DMS79 treated with DMSO at 0.1 percent for 48 hours (cell line): ENCODE measurements at regions not wholly inside any gene's neighbourhood (a gene's known extent, or its start where the extent isn't known, plus 50 kb on each side); places are given as distances from the start of the nearest gene placed in this dataset.

Source experiments
- DNase-seq: peaks from one replicate; lab custom pipeline; 2025; lab: John Stamatoyannopoulos, UW

- DNase-seq, result no peak
These were observed 265.9 kb upstream of the NR4A3 start for GRCh38 chr9:99555792-99556191.

DNA sequence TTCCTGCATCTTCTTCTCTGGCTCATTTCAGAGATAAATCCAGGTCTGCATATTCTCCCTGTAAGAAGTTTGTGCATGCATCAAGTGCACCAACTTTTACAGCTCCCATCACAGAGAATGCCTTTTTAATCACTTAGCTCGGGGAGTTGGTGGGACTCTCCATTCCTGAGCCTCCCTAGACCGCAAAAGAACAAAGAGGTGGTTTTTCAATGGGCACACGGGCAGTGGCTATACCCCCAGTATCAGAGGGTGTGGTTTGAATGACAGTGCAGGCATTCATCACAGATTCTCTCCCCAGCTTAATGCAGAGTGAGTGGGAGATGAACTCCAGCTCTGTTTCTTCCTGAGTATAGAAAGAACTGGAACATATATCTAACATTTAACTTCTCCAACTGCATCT lies 264.7 kb upstream of the NR4A3 start:
- no peak for DNase-seq

DNA sequence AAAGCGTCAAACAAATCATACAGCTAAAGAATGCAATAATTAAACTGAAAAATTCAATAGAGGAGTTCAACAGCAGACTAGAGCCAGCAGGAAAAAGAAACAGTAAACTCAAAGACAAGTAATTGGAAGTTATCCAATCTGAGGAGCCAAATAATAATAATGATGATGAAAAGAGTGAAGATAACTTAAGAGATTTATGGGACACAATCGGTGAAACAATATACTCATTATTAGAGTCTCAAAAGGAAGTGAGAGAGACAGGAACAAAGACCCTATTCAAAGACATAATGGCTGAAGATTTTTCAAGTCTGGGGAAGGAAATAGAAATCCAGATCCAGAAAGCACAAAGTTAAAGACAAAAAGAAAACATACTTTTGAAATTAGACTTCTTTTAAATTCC lies 263.9 kb upstream of the NR4A3 start:
- DNase-seq, result no peak

GRCh38 chr9:99559776-99560175 lies 261.9 kb upstream of the NR4A3 start:
- no peak for DNase-seq

DNA sequence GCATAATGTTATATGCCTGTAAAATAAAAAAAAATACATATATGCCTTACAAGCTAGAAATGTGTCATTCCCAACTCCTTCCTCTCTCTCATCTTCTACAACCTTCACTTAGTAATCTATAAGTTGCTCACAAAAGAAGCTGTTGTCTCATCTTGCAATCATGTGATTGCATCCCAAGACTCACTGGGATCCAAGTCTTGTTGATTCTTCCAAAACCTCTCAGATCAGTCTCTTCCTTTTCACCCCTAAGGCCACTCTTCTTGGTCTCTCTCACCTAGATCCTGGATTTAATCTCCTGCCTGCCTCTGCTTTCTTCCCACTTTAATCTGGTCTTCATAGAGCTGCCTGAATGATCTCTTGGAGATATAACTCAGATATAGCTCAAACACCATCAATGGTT lies 261.1 kb upstream of the NR4A3 start:
- DNase-seq, result no peak

- no peak for DNase-seq
These were observed 260.2 kb upstream of the NR4A3 start for GRCh38 chr9:99561509-99561917.

- no peak for DNase-seq
These were observed 259.6 kb upstream of the NR4A3 start for GRCh38 chr9:99561961-99562565.

- DNase-seq, result no peak
These were observed 258.3 kb upstream of the NR4A3 start for GRCh38 chr9:99563364-99563763.

DNA sequence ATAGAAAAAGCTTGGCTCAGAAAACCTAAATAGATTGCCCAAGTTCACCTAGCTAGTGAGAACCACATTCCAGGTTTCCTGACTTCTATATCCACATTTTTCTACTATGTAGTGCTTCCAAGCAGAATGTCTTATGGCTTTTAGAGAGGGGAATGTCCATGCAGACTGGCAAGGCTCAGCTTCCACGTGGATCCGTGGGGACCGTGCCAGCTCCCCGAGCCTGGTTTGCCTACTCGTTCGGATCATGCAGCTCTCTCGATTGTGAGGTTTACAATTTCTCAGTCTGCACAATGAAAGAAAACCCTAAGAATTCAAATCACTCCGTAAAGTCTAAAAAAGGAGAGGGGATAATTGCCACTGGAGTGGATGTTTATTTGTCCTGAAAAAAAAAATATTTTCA lies 256.5 kb upstream of the NR4A3 start:
- DNase-seq, result no peak

GRCh38 chr9:99567436-99567835 lies 254.2 kb upstream of the NR4A3 start:
- no peak for DNase-seq

DNA sequence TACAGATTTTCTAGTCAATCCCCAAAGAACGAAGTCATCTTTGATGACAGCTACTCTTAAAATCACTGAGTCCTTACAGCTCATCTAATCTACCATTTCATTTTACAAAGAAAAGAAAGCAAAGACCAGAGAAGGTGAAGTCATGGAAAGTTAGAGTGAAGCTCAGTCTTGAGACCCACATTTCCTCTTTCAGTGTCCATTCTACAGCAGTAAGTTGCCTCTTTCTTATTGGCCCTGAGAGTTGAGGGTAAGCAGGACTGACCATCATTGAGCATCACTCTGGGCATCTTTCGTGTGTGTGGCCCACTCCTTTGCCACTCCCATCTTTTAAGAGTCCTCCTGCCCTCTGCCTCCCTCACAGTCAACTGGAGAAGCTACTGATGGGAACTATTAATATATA lies 251.8 kb upstream of the NR4A3 start:
- no peak for DNase-seq

DNA sequence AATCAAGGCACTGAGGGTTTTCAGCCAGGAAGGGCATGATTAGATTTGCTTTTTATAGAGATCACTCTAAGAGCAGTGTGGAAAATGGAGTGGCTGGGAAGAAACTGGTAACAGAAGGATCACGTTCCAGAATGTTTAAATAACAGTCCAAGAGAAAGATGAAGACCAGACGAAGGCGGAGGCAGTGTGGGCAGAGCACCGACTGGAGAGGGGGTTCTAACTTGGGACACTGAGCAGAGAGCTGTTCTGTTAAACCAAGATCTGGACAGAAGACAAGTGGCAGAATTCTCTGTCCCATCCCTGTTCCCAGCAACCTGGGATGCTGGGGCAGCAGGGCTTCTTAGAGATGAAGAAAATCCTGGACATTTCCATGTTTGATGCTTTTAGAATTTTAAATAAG lies 249.1 kb upstream of the NR4A3 start:
- DNase-seq, result no peak

GRCh38 chr9:99573085-99573484 lies 248.6 kb upstream of the NR4A3 start:
- no peak for DNase-seq

DNA sequence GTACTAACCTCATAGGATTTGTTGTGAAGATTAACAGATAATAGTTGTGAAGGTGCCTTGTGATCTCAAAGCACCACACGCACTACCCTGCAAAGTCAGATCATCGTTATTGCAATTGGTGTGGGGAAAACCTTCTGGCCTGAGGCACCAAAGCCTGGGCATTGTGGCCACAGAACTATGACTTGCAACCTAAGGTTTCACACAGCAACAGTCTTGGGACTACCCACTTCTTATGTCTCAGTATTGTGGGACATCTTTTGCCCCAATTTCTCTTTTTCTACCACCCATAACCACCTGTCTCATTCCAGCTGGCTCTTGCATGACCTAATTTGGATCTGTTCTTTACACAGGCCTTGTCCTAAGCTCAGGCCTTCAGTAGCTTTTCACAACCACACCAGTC lies 247.8 kb upstream of the NR4A3 start:
- no peak for DNase-seq

- DNase-seq, result no peak
These were observed 245.7 kb upstream of the NR4A3 start for GRCh38 chr9:99576002-99576401.

DNA sequence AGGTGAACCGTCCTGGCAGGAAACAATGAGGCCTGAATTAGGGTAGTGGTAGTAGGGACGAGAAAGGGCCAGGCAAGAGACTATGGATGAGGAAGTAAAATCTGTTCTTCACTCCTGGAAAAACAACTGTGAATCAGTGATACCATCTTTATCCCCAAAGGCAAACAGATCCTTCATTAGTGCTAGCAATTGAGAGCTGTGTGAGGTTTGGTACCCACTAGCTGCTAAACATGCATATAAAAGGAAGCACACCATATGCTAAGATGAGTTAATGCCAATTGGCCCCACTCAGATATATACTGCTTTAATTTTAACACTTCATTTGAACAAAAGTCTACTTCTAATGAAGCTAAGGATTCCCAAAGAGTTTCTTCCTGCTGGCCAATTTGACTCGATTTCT lies 244.8 kb upstream of the NR4A3 start:
- DNase-seq, result no peak

GRCh38 chr9:99577351-99577750 lies 244.3 kb upstream of the NR4A3 start:
- no peak for DNase-seq

DNA sequence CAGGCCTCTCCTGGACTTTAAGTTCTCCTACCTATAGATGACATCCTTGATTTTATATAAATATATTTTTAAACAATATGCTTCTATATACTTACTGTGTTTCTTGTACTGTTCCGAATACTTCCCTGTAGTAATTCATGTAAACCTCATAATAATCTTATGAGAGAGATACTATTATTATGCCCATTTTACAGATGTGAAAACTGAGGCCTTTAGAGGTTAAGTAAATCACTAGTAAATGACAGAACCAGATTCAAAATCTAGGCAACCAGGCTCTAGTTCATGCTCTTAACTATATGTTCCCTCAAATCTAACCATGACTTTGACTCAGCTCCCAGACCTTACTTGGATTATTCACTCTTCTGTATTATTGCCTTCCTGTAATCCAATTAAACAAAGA lies 243.0 kb upstream of the NR4A3 start:
- DNase-seq, result no peak

DNA sequence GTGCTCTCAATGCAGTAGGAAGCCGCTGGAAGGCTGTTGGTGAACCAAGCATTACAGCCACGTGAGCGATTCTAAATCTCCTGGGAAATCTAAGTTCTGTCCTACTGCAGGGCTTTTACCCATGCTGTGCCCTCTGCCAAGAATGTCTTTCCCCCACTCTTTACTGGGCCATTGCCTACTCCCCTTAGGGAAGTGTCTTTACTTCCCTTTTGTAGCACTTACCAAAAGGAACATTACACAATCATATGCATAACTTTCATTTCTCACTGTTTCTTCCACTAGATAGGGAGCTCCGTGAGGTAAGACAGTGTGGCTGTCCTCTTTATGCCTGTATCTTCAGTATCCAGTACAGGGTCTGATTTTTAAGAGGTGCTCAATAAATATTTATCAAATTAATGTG lies 241.7 kb upstream of the NR4A3 start:
- DNase-seq, result no peak

GRCh38 chr9:99582814-99583213 lies 238.9 kb upstream of the NR4A3 start:
- no peak for DNase-seq

DNA sequence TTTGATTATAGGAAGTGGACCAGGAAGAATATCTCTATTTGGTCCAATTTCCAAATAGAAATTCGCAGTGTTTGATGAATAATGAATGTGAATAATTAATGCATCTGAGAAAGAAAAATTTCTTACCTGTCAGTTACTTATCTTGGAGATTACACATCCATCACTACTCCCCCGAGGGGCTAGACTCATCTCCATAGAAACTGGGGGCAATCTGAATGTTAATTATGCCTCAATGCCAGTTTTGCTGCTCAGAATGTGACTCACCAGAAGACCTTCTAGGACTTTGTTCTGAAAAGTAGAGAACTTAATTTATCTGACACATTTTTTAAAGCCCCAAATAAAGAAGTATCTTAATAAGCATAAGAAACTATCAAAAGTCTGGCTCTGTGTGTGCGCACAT lies 233.4 kb upstream of the NR4A3 start:
- DNase-seq, result no peak

DNA sequence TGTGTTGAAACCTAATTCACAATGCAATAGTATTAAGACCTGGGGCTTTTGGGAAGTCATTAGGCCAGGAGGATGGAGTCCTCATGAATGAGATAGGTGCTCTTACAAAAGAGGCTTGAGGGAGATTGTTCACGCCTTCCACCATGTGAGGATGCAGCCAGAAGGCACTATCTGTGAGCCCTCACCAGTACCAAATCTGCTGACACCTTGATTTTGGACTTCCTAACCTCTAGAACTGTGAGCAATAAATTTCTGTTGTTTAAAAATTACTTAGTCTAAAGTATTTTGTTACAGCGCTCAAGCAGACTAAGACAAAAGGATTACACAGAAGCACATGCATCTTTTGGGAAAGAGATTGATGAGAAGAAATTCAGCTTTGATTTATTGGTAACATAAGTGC lies 232.9 kb upstream of the NR4A3 start:
- no peak for DNase-seq

DNA sequence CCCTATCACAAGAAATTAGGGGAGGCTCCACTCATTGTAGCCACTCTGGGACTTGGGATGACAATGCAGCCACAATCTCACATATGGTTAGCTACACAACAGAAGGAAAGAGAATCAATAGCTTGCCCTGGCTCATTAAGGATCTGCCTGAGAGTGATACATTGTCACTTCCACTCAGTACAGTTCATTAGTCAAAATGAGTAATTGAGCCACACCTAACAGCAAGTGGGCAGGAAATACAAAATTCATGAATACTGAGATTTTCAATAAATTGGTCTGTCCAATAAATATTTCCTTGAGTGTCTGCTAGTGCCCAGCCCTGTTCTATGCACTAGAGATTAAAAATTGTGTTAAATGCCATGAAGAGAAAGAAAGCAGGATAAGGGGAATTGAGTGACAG lies 231.3 kb upstream of the NR4A3 start:
- DNase-seq, result no peak

- no peak for DNase-seq
These were observed 230.8 kb upstream of the NR4A3 start for GRCh38 chr9:99590840-99591239.

DNA sequence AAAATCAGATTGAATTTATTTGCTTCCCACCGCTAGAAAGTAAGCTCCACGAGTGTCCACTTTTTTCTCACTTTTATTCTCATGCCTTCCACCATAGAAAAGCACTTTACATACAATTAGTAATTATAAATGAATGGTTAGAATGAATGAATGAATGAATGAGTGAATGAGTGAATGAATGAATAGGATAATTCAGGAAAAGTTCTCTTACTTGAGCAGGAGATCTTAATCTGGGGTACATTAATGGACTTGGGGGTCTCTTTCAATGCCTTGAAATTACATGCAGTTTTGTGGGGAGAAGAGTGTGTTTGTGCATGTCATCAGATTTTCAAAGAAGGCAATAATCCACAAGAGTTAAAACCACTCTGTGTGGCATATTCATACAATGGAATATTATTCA lies 229.9 kb upstream of the NR4A3 start:
- no peak for DNase-seq
